ENCODE measurements at regions not wholly inside any gene's neighbourhood (a gene's known extent, or its start where the extent isn't known, plus 50 kb on each side); places are given as distances from the start of the nearest gene placed in this dataset.
"Not testable (repeated sequence)": the region's sequence is repeated elsewhere in the genome, so short reads cannot be mapped to it uniquely, and the experiment has no call there.

DNA sequence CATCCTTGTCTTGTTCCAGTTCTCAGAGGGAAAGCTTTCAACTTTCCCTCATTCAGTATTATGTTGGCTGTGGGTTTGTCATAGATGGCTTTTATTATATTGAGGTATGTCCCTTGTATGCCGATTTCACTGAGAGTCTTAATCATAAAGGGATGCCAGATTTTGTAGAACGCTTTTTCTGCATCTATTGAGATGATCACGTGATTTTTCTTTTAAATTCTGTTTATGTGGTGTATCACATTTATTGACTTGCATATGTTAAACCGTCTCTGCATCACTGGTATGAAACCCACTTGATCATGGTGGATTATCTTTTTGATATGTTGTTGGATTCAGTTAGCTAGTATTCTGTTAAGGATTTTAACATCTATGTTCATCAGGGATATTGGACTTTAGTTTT lies 313.7 kb upstream of the AMOT start:
- no CpG with 5 or more reads among the region's 4 CpGs for WGBS, 2 donors (ENCODE audit: extremely low coverage in 2 of 2, insufficient read length in 2 of 2, insufficient replicate concordance in 1 of 2)
- H3K14ac ChIP-seq (ENCODE audit: low read length); H4K8ac ChIP-seq (ENCODE audit: low read depth, low read length); H3K27me3 ChIP-seq (ENCODE audit: control insufficient read depth in 3 of 3, insufficient read depth in 3 of 3, low read depth in 1 of 3, low read length in 3 of 3); H2AK5ac ChIP-seq (ENCODE audit: low read depth, low read length); H3K79me1 ChIP-seq (ENCODE audit: low read depth, low read length); H3K4me3 ChIP-seq (ENCODE audit: low read length in 2 of 2); H2BK12ac ChIP-seq (ENCODE audit: low read length); H3K4me1 ChIP-seq (ENCODE audit: control insufficient read depth in 2 of 2, insufficient read depth in 1 of 2, low read depth in 1 of 2, low read length in 2 of 2); H3K4ac ChIP-seq (ENCODE audit: low read length); H2BK120ac ChIP-seq (ENCODE audit: low read depth, low read length); H3K36me3 ChIP-seq (replicated peaks in 1 of 2; ENCODE audit: control insufficient read depth in 2 of 2, insufficient read depth in 2 of 2, low read length in 2 of 2); H3K23ac ChIP-seq (ENCODE audit: low read depth, low read length, poor library complexity); H3K9ac ChIP-seq (ENCODE audit: low read depth, low read length, poor library complexity); H2BK15ac ChIP-seq (ENCODE audit: low read length); H3K18ac ChIP-seq (ENCODE audit: low read length); H4K91ac ChIP-seq (ENCODE audit: low read depth, low read length, poor library complexity); H2AFZ ChIP-seq (ENCODE audit: low read length); H3K27ac ChIP-seq (replicated peaks; ENCODE audit: low read length); H3K4me2 ChIP-seq (ENCODE audit: insufficient read depth, low read length, poor library complexity, severe bottlenecking); H2BK5ac ChIP-seq (ENCODE audit: low read length); DNase-seq (ENCODE audit: low spot score); H3K9me3 ChIP-seq (replicated peaks in 1 of 2; ENCODE audit: control insufficient read depth in 2 of 2, insufficient read depth in 1 of 2, low read depth in 1 of 2, low read length in 2 of 2): not testable (repeated sequence)

DNA sequence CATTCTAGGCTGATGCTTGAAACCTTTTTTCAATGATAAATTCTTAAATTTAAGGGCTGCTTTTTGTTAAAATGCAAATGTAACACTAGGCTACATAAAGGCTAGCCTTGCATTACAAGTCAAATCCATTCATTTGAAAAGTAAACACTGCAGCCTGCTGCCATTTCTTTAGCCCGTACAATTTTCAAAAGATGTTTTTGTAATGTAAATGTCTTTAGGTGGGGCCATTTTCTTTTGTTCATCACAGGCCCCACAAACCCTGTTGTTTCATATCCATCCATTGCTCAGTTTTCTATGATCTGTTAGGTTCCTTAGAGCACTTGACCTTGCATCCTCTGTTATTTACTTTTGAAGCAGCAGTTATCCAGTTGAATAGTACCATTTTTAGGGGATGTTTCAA lies 296.2 kb upstream of the AMOT start:
- no peaks in the 10 kb centered on the region for H3K4me1 ChIP-seq (ENCODE audit: control insufficient read depth in 2 of 2, insufficient read depth in 1 of 2, low read depth in 1 of 2, low read length in 2 of 2)
- H3K79me1 ChIP-seq (ENCODE audit: low read depth, low read length), result no peaks in the 10 kb centered on the region
- no peak overlapping the region for H2BK5ac ChIP-seq (ENCODE audit: low read length)
- H3K27ac ChIP-seq (replicated peaks; ENCODE audit: low read length), result no peak overlapping the region
- H2BK12ac ChIP-seq (ENCODE audit: low read length), result no peak overlapping the region
- H4K8ac ChIP-seq (ENCODE audit: low read depth, low read length), result no peak overlapping the region
- no peaks in the 10 kb centered on the region for H3K36me3 ChIP-seq (replicated peaks in 1 of 2; ENCODE audit: control insufficient read depth in 2 of 2, insufficient read depth in 2 of 2, low read length in 2 of 2)
- DNase-seq (ENCODE audit: low spot score), result no peak
- H3K4me2 ChIP-seq (ENCODE audit: insufficient read depth, low read length, poor library complexity, severe bottlenecking), result no peak overlapping the region
- H3K14ac ChIP-seq (ENCODE audit: low read length), result no peak overlapping the region
- no peak overlapping the region for H3K4ac ChIP-seq (ENCODE audit: low read length)
- no peaks in the 10 kb centered on the region for H3K27me3 ChIP-seq (ENCODE audit: control insufficient read depth in 3 of 3, insufficient read depth in 3 of 3, low read depth in 1 of 3, low read length in 3 of 3)
- H2BK120ac ChIP-seq (ENCODE audit: low read depth, low read length), result no peak overlapping the region
- no peak overlapping the region for H3K9ac ChIP-seq (ENCODE audit: low read depth, low read length, poor library complexity)
- H4K91ac ChIP-seq (ENCODE audit: low read depth, low read length, poor library complexity), result no peak overlapping the region
- H3K23ac ChIP-seq (ENCODE audit: low read depth, low read length, poor library complexity), result no peak overlapping the region
- H3K4me3 ChIP-seq (ENCODE audit: low read length in 2 of 2), result no peak overlapping the region
- H2AFZ ChIP-seq (ENCODE audit: low read length), result no peak overlapping the region
- no peak overlapping the region for H2BK15ac ChIP-seq (ENCODE audit: low read length)
- H3K18ac ChIP-seq (ENCODE audit: low read length), result no peak overlapping the region
- no peak overlapping the region for H2AK5ac ChIP-seq (ENCODE audit: low read depth, low read length)
- H3K9me3 ChIP-seq (replicated peaks in 1 of 2; ENCODE audit: control insufficient read depth in 2 of 2, insufficient read depth in 1 of 2, low read depth in 1 of 2, low read length in 2 of 2), result no peaks in the 10 kb centered on the region
- no CpG with 5 or more reads among the region's 1 CpG for WGBS, 2 donors (ENCODE audit: extremely low coverage in 2 of 2, insufficient read length in 2 of 2, insufficient replicate concordance in 1 of 2)

DNA sequence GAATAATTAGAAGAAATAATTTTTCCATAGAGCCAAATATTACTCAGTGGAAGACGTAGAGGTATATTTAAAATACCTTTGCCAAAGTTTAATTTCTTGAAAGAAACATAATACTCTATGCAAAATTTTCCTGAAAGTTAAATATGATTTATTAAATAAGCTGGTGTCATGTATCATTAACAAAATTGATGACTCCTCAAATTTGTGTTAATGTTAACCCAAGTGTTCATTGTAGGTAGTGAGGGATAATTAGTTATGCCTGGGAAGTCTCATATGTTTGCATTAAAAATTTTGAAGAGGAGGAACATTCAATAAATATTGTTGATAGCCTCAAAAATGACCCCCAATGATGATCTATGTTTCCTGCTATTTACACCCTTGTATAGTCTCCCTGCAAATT lies 292.7 kb upstream of the AMOT start:
- Histone ChIP-seq H3K27me3 (ENCODE audit: control insufficient read depth in 3 of 3, insufficient read depth in 3 of 3, low read depth in 1 of 3, low read length in 3 of 3) (no peaks in the 10 kb centered on the region), H3K27ac (replicated peaks; ENCODE audit: low read length) (no peak overlapping the region), H3K18ac (ENCODE audit: low read length) (no peak overlapping the region), H3K4me3 (ENCODE audit: low read length in 2 of 2) (no peak overlapping the region), H2BK120ac (ENCODE audit: low read depth, low read length) (no peak overlapping the region), H4K91ac (ENCODE audit: low read depth, low read length, poor library complexity) (no peak overlapping the region), H4K8ac (ENCODE audit: low read depth, low read length) (no peak overlapping the region), H3K79me1 (ENCODE audit: low read depth, low read length) (no peaks in the 10 kb centered on the region), H2AFZ (ENCODE audit: low read length) (no peak overlapping the region), H3K36me3 (replicated peaks in 1 of 2; ENCODE audit: control insufficient read depth in 2 of 2, insufficient read depth in 2 of 2, low read length in 2 of 2) (no peaks in the 10 kb centered on the region), H3K4me2 (ENCODE audit: insufficient read depth, low read length, poor library complexity, severe bottlenecking) (no peak overlapping the region), H3K4ac (ENCODE audit: low read length) (no peak overlapping the region), H3K14ac (ENCODE audit: low read length) (no peak overlapping the region), H3K9me3 (replicated peaks in 1 of 2; ENCODE audit: control insufficient read depth in 2 of 2, insufficient read depth in 1 of 2, low read depth in 1 of 2, low read length in 2 of 2) (no peaks in the 10 kb centered on the region), H3K23ac (ENCODE audit: low read depth, low read length, poor library complexity) (no peak overlapping the region), H3K4me1 (ENCODE audit: control insufficient read depth in 2 of 2, insufficient read depth in 1 of 2, low read depth in 1 of 2, low read length in 2 of 2) (no peaks in the 10 kb centered on the region), H2BK15ac (ENCODE audit: low read length) (no peak overlapping the region), H2AK5ac (ENCODE audit: low read depth, low read length) (no peak overlapping the region), H2BK5ac (ENCODE audit: low read length) (no peak overlapping the region), H3K9ac (ENCODE audit: low read depth, low read length, poor library complexity) (no peak overlapping the region), H2BK12ac (ENCODE audit: low read length) (no peak overlapping the region)
- no CpG with 5 or more reads among the region's 1 CpG for WGBS, 2 donors (ENCODE audit: extremely low coverage in 2 of 2, insufficient read length in 2 of 2, insufficient replicate concordance in 1 of 2)
- DNase-seq (ENCODE audit: low spot score), result no peak

DNA sequence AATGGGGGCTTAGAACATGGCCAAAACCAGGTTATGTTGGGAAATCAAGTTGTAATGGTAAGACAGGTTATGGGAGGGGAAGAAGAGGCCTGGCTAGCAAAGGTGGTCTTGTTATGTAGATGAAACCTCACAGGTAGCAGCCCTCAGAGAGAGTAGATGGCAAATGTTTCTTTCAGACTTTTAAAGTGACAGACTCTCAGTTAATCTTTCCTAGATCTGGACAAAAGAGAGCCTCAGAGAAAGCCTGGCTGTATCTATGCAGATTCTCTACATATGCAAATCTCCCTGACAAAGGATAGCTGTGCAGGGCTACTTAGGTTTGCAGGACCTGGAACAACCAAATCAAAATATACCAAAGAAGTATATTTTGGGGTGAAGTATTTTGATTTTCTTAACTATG lies 284.1 kb upstream of the AMOT start:
- H2BK5ac ChIP-seq (ENCODE audit: low read length), result no peak overlapping the region
- no peak overlapping the region for H2AFZ ChIP-seq (ENCODE audit: low read length)
- no peak overlapping the region for H3K4me2 ChIP-seq (ENCODE audit: insufficient read depth, low read length, poor library complexity, severe bottlenecking)
- H3K9ac ChIP-seq (ENCODE audit: low read depth, low read length, poor library complexity), result no peak overlapping the region
- H3K14ac ChIP-seq (ENCODE audit: low read length), result no peak overlapping the region
- H3K4ac ChIP-seq (ENCODE audit: low read length), result no peak overlapping the region
- no peak overlapping the region for H3K23ac ChIP-seq (ENCODE audit: low read depth, low read length, poor library complexity)
- H4K8ac ChIP-seq (ENCODE audit: low read depth, low read length), result no peak overlapping the region
- H3K4me3 ChIP-seq (ENCODE audit: low read length in 2 of 2), result no peak overlapping the region
- no peak overlapping the region for H2BK12ac ChIP-seq (ENCODE audit: low read length)
- no peaks in the 10 kb centered on the region for H3K79me1 ChIP-seq (ENCODE audit: low read depth, low read length)
- H2AK5ac ChIP-seq (ENCODE audit: low read depth, low read length), result no peak overlapping the region
- H3K4me1 ChIP-seq (ENCODE audit: control insufficient read depth in 2 of 2, insufficient read depth in 1 of 2, low read depth in 1 of 2, low read length in 2 of 2), result no peaks in the 10 kb centered on the region
- H4K91ac ChIP-seq (ENCODE audit: low read depth, low read length, poor library complexity), result no peak overlapping the region
- no peak overlapping the region for H2BK15ac ChIP-seq (ENCODE audit: low read length)
- H3K27me3 ChIP-seq (ENCODE audit: control insufficient read depth in 3 of 3, insufficient read depth in 3 of 3, low read depth in 1 of 3, low read length in 3 of 3), result no peaks in the 10 kb centered on the region
- H3K27ac ChIP-seq (replicated peaks; ENCODE audit: low read length), result no peak overlapping the region
- no peak overlapping the region for H2BK120ac ChIP-seq (ENCODE audit: low read depth, low read length)
- no peak for DNase-seq (ENCODE audit: low spot score)
- no peaks in the 10 kb centered on the region for H3K9me3 ChIP-seq (replicated peaks in 1 of 2; ENCODE audit: control insufficient read depth in 2 of 2, insufficient read depth in 1 of 2, low read depth in 1 of 2, low read length in 2 of 2)
- no peaks in the 10 kb centered on the region for H3K36me3 ChIP-seq (replicated peaks in 1 of 2; ENCODE audit: control insufficient read depth in 2 of 2, insufficient read depth in 2 of 2, low read length in 2 of 2)
- H3K18ac ChIP-seq (ENCODE audit: low read length), result no peak overlapping the region

All from neuronal stem cell (in vitro differentiated cells).